DOHH2 (cell line): ENCODE measurements at regions not wholly inside any gene's neighbourhood (a gene's known extent, or its start where the extent isn't known, plus 50 kb on each side); places are given as distances from the start of the nearest gene placed in this dataset.

Source experiments
- H3F3A ChIP-seq: fragments of 200-600 bp; sonication (generic), shearing (Covaris generic); 2 replicates; pipeline ENCODE4 v1.6.0; 2016; ENCODE audit warnings: antibody characterized with exemption, mild to moderate bottlenecking; ENCODE audit not compliant: control insufficient read depth, insufficient read depth
- H3K27ac ChIP-seq: fragments of 200-600 bp; sonication (generic); 2 replicates; pipeline ENCODE4 v1.5.1; 2014; ENCODE audit warnings: low read depth, mild to moderate bottlenecking, low read length, moderate library complexity
- H3K27me3 ChIP-seq: fragments of 200-600 bp; sonication (generic); 2 replicates; pipeline ENCODE4 v1.6.1; 2014; ENCODE audit warnings: mild to moderate bottlenecking, low read length, mixed read lengths; ENCODE audit not compliant: control insufficient read depth
- H3K36me3 ChIP-seq: fragments of 200-600 bp; sonication (generic); 2 replicates; pipeline ENCODE4 v1.6.1; 2014; ENCODE audit warnings: mild to moderate bottlenecking, low read length, moderate library complexity, mixed read lengths; ENCODE audit not compliant: control insufficient read depth
- H3K4me1 ChIP-seq: fragments of 200-600 bp; sonication (generic); 2 replicates; pipeline ENCODE4 v1.6.1; 2014; ENCODE audit warnings: mild to moderate bottlenecking, low read length, mixed read lengths; ENCODE audit not compliant: control insufficient read depth
- H3K4me2 ChIP-seq: fragments of 200-600 bp; sonication (generic); 2 replicates; pipeline ENCODE4 v1.6.0; 2014; ENCODE audit warnings: mild to moderate bottlenecking, low read length, moderate library complexity
- H3K4me3 ChIP-seq: fragments of 200-600 bp; sonication (generic); 2 replicates; pipeline ENCODE4 v1.5.1; 2014; ENCODE audit warnings: mild to moderate bottlenecking, low read length, mixed read lengths
- H3K79me2 ChIP-seq: fragments of 200-600 bp; sonication (generic); 2 replicates; pipeline ENCODE4 v1.6.1; 2014; ENCODE audit warnings: mild to moderate bottlenecking, low read length, mixed read lengths; ENCODE audit not compliant: control insufficient read depth
- H3K9me2 ChIP-seq: fragments of 200-600 bp; sonication (generic); replicated peaks from 2 replicates; pipeline ENCODE4 v1.6.1; 2014; ENCODE audit warnings: mild to moderate bottlenecking, low read length, mixed read lengths; ENCODE audit not compliant: control insufficient read depth
- H3K9me3 ChIP-seq: fragments of 200-600 bp; sonication (generic); 2 replicates; pipeline ENCODE4 v1.6.1; 2014; ENCODE audit warnings: antibody characterized with exemption, low read length, mixed read lengths; ENCODE audit not compliant: control insufficient read depth, insufficient read depth
- H4K20me1 ChIP-seq: fragments of 200-600 bp; sonication (generic); 2 replicates; pipeline ENCODE4 v1.6.0; 2014; ENCODE audit warnings: low read depth, mild to moderate bottlenecking, antibody characterized with exemption, low read length, moderate library complexity; ENCODE audit not compliant: control insufficient read depth, insufficient read depth
- CTCF ChIP-seq: fragments of 200-600 bp; sonication (generic); IDR thresholded peaks from one replicate; pipeline ENCODE4 v1.5.1; 2014; ENCODE audit warnings: antibody characterized with exemption, mild to moderate bottlenecking, low read depth, low read length; ENCODE audit not compliant: poor library complexity, severe bottlenecking
- EZH2phosphoT487 ChIP-seq: fragments of 200-600 bp; sonication (generic); IDR thresholded peaks from 2 replicates; pipeline ENCODE4 v1.6.1; 2017; ENCODE audit warnings: borderline replicate concordance, mild to moderate bottlenecking, antibody characterized with exemption, low read length, moderate library complexity, mixed read lengths

- Histone ChIP-seq H3K4me1 (no peaks in the 10 kb centered on the region), H3K36me3 (no peaks in the 10 kb centered on the region), H3F3A (no peaks in the 10 kb centered on the region), H3K27ac (no peak overlapping the region), H4K20me1 (no peaks in the 10 kb centered on the region), H3K79me2 (no peaks in the 10 kb centered on the region), H3K9me2 (0 out of 2 replicates have a peak, but pooled peaks cover 3% of the 10 kb centered on the region), H3K4me3 (no peak overlapping the region), H3K9me3 (no peaks in the 10 kb centered on the region), H3K4me2 (no peak overlapping the region), H3K27me3 (no peaks in the 10 kb centered on the region; the same call in 1 of the 2 replicates)
- TF ChIP-seq CTCF: no peak
- no peak for TF ChIP-seq EZH2phosphoT487
Observed at GRCh38 chr2:41735476-41735875, 312.3 kb upstream of the PKDCC start.

- Histone ChIP-seq H3K36me3 (no peaks in the 10 kb centered on the region), H3K79me2 (no peaks in the 10 kb centered on the region), H4K20me1 (no peaks in the 10 kb centered on the region), H3K4me3 (no peak overlapping the region), H3F3A (no peaks in the 10 kb centered on the region), H3K4me1 (no peaks in the 10 kb centered on the region), H3K4me2 (no peak overlapping the region), H3K27me3 (no peaks in the 10 kb centered on the region; the same call in 1 of the 2 replicates), H3K27ac (no peak overlapping the region), H3K9me2 (0 out of 2 replicates have a peak, but pooled peaks cover 3% of the 10 kb centered on the region), H3K9me3 (no peaks in the 10 kb centered on the region)
- no peak for TF ChIP-seq CTCF
- no peak for TF ChIP-seq EZH2phosphoT487
Observed at GRCh38 chr2:41736105-41736567, 311.7 kb upstream of the PKDCC start.

- Histone ChIP-seq H3K4me2 (no peak overlapping the region), H3K79me2 (no peaks in the 10 kb centered on the region), H3K9me3 (no peaks in the 10 kb centered on the region), H4K20me1 (no peaks in the 10 kb centered on the region), H3F3A (no peaks in the 10 kb centered on the region), H3K27me3 (no peaks in the 10 kb centered on the region; the same call in 1 of the 2 replicates), H3K9me2 (0 out of 2 replicates have a peak, but pooled peaks cover 3% of the 10 kb centered on the region), H3K36me3 (no peaks in the 10 kb centered on the region), H3K4me3 (no peak overlapping the region), H3K27ac (no peak overlapping the region), H3K4me1 (no peaks in the 10 kb centered on the region)
- no peak for TF ChIP-seq CTCF
- no peak for TF ChIP-seq EZH2phosphoT487
Observed at GRCh38 chr2:41736586-41736985, 311.2 kb upstream of the PKDCC start.
